IPS-NIHi7 (cell line): ENCODE measurements at regions not wholly inside any gene's neighbourhood (a gene's known extent, or its start where the extent isn't known, plus 50 kb on each side); places are given as distances from the start of the nearest gene placed in this dataset.
"Not testable (repeated sequence)": the region's sequence is repeated elsewhere in the genome, so short reads cannot be mapped to it uniquely, and the experiment has no call there.

Experiments used
- DNase-seq: peaks from one replicate; pipeline ENCODE4 v3.0.0; 2012; ENCODE audit warnings: mixed read lengths; ENCODE audit errors: extremely low spot score

DNA sequence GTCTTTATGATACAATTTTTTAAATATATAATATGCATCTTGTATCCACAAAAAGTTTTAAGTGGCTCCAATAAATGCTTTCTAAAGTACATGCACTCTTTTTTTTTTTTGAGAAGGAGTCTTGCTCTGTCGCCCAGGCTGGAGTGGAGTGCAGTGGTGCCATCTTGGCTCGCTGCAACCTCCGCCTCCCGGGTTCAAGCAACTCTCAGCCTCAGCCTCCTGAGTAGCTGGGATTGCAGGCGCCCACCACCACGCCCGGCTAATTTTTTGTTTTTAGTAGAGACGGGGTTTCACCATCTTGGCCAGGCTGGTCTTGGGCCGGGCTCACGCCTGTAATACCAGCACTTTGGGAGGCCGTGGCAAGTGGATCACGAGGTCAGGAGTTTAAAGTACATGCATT, 832.8 kb upstream of the MIR17HG start:
- DNase-seq, result not testable (repeated sequence)

DNA sequence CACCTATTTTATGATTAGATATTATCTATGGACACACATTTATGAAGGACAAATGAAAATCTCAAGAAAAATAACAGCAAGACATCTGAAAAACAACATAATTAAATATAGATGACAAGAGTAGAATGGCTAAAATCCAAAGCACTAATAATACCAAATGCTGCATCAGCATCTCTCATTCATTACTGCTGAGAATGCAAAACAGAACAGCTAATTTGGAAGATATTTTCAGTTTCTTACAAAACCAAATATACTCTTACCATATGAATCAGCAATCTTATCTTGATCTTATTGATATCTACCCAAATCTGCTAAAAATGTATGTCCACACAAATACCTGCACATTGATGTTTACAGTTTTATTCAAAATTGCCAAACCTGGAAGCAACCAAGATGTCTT, 829.1 kb upstream of the MIR17HG start:
- no peak for DNase-seq

DNA sequence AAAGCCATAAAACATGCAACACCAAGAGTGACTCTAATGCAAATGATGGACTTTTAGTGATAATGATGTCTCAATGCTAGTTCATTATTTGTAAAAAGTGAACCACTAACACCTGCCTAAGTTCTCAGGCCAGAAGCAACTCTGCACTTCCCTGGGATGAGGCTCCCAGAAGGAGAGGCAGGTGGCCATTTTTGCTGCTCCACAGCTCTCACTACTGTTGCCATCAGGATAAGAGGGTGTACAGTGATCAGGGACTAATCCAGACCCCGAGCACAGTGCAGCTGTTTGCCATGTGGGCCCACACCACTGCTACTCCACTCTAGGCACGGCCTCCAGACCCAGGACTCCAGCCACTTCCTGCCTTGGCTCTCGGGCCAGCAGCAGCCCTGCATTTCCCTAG, 828.3 kb upstream of the MIR17HG start:
- DNase-seq, result no peak

DNA sequence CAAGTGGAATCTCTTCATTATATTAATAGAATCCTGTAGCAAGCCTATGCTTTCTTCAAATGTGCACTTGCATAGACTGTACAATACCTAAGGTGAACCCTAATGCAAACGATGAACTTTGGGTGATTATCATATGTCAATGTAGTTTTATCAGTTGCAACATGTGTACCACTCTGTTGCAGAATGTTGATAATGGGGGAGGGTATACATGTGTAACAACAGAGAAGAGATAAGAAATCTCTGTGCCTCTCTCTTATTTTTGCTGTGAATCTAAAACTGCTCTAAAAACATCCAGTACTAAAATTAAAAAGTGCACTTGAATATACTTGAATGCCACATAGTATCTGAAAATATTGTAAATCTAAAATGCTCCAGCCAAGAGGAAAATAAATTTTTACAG, 820.8 kb upstream of the MIR17HG start:
- DNase-seq, result no peak

DNA sequence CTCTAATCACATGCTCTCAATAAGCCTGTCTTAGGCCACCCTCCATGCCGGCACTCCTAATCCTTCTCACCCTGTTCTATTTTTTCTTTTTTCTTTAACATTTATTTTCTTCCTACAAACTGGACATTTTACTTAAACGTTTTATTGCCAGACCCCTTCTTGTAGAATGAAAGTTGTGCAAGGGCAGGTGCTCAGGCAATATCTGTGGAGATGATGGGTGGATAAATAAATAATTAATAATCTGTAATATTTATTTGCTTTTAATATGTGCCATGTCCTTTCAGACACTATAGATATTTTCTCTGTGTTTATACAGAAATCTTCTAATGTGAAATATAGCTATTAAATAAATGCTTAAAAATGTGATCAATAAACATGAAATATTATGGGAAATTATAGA, 815.7 kb upstream of the MIR17HG start:
- DNase-seq, result no peak

DNA sequence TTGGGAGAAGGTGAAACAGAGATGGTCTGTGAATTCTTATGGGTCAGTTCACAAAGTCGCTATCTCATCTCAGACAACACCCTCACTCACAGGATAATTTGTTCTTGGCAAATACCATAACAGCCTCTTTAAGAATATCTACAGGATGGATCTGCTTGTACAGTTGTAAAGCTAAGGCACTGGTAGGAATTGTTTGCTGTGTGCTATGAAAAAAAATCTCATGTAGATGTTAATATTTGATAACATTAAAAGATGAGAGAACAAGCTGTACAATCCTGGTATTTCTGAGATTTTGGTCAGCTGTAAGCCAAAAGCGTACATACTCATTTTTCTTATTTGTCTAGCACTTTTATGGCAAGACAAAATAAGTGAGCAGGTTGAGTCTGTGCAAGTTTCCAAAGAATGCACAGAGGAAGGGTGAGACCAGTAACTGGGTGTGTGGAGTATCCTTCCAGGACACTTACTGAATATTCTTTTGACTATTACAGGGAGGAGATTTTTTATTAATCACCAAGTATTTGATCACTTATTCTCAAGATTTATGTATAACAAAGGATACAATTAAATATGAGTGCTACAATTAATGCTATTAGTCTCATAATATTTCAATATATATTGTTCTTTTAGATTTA, 814.5 kb upstream of the MIR17HG start:
- DNase-seq, result no peak

DNA sequence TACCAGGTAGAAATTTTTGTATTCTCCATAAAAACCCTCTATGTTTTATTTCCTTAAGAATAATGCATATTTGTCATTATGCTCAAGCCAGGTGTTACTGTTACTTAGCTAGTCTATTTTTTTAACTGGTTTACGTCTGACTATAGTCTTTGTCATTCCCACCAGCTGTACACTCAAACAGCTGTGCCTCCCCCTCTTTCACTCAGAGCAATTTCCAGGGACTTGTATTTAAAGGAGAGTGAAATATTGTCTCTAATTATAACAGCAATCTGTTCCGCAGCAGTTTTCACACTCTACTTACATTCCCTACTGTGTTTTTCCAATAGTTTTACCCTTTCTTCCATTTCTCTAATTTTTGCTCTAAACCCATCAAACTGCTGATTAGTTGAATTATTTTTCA, 813.6 kb upstream of the MIR17HG start:
- DNase-seq, result no peak

DNA sequence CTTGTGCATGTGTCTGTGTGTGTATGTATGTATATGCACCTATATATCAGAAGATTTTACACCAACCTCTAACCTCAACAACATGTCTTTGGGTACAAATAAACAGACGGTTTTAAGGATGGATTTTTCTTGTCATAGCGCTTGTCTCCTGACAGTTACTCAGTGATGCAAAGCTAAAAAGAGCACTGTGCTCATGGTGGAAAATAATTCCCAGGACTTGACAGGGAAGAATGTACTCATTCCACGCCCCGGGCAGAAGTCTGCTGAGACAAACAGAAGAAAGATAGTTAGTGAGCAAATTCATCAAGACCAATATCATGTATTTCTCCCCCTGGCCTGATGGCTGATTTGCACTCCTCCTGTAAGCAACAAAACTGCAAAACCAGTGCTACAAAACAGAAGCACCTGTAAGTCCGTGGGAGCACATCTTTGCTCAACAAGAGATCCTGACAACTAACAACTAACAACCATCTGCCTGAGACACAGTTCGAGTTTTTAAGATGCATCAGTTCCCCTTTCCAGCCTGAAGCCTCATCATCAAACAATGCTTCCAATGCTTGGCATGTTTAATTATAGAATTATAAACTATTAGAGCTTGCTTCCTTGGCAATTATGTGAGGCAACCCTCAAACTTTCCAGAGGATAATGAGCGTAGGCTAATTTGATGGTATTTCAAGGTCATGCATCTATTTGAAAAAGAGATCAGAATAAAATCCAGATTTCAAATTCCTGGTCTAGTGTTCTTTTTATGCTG, 812.7 kb upstream of the MIR17HG start:
- no peak for DNase-seq

DNA sequence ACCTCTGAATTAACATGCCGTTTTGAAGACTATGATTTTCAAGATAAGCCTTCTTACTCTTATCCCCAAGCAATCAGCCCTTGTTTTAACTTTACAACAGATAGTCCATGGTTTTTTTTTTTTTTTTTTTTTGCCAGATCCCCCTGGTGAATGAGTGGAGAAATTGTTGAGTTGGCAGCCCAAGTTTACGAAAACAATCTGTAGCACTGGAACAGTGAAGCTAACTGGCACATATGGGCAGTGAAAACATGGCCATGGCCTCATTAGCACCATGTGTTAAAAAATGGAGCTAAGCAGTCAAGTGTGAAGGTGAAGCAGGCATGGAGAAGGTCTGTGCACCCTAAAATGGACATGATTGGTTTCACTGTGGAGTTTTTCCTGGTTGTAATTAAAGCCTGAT, 812.1 kb upstream of the MIR17HG start:
- no peak for DNase-seq

DNA sequence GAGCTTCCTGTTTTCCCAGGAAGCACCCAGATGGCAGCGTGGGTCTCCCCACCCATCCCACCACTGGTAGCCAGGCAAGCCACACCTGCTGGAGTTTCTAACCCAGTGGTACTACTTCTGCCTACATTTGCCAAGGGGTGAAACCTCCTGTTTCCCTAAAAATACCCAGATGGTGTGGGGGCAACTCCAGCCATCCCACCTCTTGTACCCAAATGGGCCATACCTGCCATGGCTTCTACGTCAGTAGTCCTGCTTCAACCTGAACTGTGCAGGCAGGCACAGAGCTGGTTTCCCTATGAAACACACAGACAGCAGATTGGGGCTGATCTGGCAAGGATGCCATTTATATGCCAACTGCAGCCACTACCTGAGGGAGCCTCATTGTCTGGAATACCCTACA, 809.4 kb upstream of the MIR17HG start:
- DNase-seq, result no peak

DNA sequence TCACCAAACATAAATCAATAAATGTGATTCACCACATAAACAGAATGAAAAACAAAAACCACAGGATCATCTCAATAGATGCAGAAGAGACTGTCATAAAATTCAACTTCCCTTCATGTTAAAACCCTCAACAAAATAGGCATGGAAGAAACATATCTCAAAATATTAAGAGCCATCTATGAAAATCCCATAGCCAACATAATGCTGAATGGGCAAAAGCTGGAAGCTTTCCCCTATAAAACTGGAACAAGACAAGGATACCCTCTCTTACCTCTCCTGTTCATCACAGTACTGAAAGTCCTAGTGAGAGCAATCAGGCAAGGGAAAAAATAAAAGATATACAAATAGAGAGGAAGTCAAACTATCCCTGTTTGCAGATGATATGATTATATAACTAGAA, 806.1 kb upstream of the MIR17HG start:
- DNase-seq, result no peak

DNA sequence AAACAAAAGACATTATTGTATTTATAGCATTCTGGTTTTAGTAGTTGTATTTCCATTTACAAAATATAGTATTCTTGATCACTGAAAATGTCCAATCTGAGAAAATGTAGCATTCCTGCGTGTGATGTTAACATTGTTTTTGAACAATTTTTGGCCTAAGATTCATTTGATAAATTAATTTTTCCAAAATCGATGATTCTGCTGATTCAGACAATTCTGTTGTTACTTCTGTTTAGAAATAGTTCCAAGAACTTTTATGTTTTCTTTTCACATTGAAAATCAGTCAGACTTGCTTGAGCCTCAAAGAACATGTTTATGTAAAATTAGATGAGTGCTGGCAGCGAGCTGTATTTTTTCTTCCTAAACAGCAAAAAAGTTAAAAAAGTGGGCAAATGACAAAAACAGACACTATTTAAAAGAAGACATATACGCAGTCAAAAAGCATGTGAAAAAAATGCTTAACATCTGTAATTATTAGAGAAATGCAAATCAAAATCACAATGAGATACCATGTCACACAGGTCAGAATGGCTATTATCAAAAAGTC, 804.5 kb upstream of the MIR17HG start:
- no peak for DNase-seq

DNA sequence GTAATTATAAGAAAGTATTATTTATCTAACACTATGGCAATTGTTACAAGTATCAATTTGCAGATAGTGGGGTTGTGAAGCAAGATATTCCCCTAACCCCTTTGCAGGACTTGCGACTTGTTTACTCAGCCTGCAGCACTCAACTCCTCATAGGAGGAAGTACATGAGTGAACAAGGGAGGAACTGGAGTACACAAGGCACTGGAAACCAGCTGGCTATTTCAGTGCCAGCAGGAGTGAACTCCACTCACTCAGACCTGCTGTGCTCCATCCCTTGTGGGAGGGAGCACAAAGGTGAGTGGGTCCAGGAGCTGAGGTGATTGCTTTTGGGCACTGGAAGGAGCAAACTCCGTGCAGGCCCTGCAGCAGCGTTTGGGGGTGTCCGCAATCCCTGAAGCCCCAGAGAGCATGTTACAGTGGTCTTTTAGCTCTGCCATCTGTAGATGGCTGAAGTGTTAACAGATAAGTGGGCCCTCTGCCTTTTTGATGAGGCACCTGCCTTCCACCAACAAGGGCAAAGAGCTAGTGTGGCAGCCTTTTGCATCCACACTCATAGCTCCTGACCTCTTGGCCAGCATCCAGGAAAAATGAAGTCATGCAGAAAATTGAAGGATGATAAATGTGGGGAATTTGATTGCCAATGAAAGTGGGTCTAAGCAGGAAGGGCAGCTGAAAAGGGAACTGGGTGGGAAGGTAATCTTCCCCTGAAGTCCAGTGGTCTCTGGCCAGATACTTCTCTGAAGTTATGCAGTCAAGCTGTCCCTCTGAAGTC, 802.2 kb upstream of the MIR17HG start:
- no peak for DNase-seq

DNA sequence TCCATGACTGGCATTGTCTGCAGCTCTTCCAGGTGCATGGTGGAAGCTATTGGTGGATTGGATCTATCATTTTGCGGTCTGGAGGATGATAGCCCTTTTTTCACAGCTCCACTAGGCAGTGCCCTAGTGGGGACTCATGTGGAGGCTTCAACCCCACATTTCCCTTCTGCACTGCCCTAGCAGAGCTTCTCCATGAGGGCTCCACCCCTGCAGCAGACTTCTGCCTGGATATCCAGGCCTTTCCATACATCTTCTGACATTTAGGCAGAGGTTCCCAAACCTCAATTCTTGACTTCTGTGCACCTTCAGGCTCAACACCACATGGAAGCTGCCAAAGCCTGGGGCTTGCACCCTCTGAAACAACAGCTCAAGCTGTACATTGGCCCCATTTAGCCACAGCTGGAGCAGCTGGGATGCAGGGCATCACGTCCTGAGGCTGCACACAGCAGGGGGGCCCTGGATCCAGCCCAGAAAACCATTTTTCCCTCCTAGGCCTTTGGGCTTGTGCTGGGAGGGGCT, 800.2 kb upstream of the MIR17HG start:
- DNase-seq, result no peak

DNA sequence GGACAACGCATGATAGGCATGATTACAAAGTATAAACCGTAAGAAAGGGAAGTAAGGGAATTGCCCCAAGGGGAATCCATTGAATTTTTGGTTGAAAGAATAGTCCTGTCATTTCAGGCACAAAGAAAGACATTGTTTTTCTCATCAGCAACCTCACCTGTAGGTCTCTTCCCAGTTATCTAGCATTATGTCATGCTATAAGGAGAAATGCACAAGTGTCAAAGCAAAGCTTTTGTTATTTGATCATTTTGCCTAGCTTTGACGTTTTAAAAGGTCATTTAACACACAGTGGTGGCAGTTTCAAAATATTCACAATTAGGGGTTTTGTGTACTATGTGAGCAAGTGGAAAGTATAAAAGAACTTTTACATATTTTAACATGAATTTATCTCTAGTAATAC, 796.2 kb upstream of the MIR17HG start:
- DNase-seq, result no peak

DNA sequence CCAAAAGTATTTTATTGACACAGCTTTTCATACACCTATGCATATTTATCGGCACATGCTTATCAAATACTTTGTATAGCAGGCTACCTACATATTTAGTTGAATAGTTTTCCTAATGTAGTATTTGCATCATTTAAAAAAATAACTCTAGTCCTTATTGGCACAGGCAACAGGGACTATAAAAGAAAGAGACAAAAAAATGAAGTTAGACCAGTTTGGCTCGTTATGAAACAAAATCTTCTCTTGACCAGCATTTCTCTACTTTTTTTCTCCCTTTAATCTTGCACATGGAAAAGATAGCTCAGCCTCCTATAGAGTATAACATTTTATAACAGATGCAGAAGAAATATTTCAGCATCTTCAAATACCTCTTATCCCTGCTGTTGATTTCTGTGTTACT, 794.8 kb upstream of the MIR17HG start:
- DNase-seq, result no peak

DNA sequence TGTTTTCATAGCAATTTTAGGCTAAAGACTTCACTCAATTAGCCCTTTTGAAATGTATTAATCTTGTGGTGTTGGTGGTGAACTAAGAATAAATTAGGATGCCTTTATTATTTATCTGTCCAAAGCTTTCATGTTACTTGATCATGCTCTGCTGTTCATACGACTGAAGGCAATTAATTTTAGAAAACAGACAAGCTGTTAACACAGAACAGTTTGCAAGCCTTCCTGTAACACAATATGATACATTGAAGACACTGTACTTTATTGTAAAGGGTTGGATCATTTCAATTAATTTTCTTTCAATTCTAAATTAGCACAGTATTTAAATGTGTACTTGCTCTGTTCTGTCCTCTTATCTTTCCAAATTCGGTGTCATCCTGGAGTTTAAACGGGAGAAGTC, 794.3 kb upstream of the MIR17HG start:
- no peak for DNase-seq

DNA sequence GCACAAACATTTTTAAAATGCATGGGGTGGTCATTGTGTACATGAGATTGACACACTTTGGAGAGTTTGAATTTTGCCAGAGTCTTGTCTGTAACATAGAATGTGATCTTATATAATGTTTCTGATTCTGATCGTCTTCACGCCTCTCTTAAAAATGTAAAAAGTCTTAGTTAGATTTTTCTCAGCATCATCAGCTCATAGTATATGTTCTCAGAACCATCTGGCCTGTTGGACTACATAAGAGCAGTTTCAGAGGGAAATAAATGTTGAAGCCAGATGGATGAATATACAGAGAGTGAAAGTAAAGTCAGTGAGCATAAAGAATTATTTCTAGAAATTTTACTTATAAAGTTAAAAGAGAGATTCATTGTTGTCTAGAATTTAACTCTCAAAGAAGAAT, 789.9 kb upstream of the MIR17HG start:
- no peak for DNase-seq

DNA sequence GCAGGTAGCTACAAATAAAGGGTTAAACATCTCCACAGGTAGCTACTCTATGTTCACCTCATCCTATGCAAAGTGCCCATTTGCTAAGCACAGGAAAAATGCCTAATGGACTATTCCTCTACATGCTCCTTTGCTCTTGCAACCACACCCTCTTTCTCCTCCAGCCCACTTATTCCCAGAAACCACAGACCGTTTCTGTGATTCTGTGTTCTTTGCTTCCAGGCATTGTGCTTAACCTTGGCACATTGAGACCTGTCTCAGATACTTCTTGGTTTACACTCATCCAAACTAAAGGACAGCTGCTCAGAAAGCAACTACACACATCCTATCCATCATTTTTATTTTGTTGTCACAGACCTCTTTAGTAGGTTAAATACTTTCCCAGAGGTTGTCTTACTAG, 785.0 kb upstream of the MIR17HG start:
- DNase-seq, result no peak

DNA sequence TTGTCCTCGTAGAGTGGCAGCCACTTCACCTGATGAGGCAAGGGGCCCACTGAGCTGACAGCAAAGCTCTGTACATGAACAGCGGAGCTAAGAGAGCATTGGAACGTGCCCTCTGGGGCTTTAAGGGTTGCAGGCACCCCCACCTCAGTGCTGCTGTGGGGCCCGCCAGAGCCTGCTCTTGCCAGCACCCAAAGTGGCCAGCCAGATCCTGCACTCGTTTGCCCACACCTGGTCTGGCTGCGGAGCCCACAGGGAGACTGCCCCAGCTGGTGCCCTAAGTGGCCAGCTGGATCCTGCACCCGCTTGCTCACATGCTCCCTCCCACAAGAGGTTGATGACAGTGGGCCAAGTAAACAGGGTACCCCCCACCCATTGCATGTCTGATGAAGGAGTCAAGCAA, 783.4 kb upstream of the MIR17HG start:
- DNase-seq, result no peak

DNA sequence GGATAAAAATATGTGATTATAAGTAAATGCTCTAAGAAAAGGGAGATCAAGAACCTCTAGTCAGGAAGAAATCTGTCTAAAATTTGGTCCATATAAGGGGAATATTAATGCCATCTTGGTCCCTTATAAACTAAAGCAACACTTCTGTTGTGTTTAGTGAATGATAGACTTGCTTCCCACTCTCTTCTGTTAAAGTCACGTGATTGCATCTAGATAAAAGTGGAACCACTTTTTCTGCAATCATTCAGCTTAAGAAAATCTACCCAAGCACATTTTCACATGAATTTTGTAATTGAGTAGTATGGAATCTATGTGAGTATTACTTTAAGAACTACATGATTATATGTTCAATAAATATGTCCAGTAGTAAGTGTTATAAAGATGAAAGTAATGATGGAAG, 782.9 kb upstream of the MIR17HG start:
- no peak for DNase-seq

DNA sequence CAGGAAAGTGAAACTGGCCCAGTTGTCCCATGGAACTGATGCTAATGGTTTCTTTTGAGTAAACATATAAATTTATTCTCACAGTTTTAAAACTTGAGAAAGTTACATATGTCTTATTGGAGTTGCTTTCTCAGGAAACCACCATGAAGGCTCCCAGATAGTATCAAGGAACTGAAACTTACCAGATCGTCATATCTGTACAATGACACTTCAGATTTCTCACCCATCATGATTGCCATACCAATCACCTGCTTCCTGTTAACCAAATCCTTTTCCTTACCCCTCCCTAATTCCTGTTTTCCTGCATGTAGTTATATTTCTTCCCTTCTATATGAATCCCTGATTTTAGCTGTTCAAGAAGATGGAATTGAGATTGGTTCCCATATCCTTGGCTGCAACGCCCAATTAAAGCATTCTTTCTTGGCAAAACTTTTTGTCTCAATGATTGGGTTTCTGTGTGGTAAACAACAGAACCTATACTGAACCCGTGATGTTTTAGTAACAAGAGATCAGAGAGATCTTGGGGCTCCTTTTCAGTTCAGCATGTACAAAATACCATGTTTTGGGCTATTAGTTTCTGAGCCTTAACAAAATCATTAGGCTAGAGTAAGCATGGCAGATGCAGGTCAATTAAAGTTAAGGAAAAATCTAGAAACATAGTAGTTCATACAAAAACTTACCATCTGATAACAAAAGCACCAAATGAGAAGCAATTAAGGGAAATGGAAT, 781.3 kb upstream of the MIR17HG start:
- no peak for DNase-seq
